ENCODE measurements at regions not wholly inside any gene's neighbourhood (a gene's known extent, or its start where the extent isn't known, plus 50 kb on each side); places are given as distances from the start of the nearest gene placed in this dataset.
"Not testable (repeated sequence)": the region's sequence is repeated elsewhere in the genome, so short reads cannot be mapped to it uniquely, and the experiment has no call there.

DNA sequence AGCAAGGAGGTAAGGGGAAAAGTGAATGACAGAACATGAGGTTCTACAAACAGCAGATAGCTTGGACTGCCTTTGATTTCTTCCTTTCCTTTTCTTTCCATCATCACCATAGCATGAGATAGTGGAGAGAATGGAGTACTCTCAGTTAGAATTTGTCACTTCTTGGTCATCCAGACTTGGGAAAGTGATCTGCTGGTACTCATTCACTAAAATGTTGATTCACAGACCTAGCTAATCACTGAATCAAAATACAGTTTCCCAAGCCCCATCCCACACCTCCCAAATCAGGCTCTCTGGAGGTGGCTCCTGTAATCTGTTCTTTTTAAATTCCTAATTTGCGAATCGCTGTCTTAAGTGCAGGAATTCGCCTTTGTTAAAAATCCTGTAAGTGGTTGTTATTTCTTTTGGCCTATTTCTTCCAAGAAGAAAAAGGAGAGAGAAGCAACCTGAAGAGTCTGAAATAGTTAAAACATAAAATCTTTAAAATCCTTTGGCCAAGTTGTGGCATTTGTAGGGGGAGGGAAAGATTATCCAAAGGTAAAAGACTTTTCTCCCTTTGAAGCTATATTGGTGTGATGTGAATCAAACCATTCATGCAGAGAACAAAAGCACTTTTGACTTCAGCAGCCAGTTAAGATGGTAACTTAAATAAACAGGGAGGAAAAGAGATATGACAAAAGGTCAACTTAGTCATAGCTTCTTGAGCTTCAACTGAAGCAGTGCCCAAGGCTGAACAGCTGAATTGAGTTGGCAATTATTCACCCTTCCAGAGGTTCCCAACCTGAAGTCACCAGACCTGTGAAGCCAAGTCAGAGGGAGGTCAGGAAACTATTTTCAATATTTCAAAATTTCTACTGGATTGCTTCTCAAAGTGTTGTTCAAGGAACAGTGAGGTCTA lies 255.1 kb upstream of the KRR1 start:
- DNase-seq (ENCODE audit: extremely low read depth in 1 of 2, low read depth in 1 of 2): no peak

DNA sequence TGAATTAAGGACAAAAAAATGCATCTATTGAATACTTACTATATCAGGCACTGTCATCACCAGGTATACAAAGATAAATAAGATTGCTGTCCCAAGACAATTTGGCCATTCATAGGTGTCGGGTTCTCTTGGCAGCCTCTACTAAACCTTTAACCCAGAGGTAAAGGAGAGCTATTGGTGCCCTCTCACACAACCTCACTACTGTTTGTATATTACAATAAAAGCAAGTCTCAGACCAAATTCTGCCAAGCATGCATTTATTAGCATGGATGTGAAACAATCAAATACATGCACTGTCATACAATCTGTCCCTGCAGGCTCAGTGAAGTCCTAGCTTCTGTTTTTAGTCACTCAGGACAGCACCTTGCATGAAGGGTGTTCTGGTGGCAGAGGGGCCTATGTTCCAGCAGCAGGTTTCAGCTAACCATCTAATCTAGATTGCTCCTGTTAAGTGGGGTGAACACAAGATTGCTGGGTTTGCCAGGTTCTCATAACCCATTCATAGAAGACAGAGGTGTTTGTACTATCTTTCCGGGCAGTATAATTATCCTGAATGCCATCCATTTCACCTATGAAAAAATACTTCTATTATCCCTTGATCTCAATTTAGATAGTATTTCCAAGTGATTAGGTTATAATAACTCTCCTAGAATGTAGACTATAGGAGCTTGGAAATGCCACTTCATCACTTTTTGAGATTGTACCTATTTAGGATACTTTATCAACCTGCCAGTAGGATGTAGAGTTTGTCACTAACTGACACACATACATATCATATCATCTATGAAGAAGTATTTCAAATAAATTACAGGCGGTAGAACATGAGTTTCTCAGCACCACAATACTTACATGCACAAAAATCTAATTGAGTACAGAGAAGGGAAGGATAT lies 254.0 kb upstream of the KRR1 start:
- DNase-seq (ENCODE audit: extremely low read depth in 1 of 2, low read depth in 1 of 2): no peak

DNA sequence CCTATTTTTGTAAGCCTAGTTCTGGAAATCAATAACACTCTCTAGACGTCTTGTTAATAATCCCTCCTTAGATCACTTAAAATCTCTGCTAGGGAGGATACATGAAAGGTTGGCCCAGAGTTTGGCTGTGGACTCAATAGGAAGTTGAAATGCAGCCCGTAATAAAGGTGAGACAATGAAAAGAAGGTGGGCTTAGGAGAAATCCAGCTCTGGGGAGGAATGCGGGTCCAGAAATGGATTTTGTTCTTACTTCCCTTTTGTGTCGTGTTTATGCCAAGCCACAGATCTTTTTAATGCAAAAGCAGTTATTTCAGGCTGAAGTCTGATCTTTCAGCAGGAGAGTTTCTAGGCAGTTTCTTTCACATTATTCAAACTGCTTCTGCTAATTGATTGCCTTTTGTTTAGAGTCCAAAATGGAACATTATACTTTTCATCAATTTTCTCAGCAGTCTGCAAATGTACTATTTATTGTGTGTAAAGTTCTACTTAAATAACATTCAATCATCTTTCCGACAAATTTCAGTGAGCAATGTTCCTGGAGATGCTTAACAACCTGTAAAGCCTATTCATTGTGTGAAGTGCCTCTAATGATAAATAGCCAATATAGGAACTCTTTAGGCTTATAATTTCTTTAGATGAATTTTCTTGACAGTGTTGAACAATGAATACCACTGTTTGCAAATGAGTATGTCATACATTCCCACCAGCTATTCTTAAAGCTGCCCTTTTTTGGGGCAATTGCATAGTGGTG lies 252.9 kb upstream of the KRR1 start:
- DNase-seq (ENCODE audit: extremely low read depth in 1 of 2, low read depth in 1 of 2): no peak

DNA sequence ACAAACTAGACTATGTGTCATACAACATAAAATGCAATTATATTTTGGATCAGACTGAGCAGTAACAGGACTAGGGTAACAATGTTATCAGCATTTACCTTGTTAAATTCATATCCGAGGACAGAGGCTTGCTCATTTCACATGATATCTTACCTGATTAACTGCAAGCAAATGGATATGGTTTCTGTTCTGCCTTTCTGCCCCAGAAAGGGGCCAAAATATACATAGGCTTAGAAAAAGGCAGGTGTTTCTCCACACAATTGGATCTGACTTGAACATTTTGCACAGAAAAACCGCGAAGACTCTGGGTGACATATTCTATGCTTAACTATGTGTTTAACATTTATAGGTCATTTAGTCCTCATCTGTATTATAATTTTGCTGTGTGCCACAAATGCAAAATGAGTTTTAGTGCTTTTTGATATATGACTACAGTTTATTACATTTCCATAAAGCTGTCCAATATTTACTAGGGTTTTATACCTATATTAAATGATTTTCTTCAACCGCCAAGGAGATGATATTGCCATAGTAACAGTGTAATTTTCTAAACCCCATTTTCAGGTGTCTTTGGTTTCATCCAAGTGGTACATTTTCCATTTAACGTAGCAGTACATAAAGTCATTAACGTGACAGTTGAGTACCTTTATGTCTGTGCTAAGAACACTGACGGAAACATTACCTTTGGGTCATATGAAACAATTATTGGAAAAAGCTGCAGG lies 249.3 kb upstream of the KRR1 start:
- DNase-seq (ENCODE audit: extremely low read depth in 1 of 2, low read depth in 1 of 2): no peak

DNA sequence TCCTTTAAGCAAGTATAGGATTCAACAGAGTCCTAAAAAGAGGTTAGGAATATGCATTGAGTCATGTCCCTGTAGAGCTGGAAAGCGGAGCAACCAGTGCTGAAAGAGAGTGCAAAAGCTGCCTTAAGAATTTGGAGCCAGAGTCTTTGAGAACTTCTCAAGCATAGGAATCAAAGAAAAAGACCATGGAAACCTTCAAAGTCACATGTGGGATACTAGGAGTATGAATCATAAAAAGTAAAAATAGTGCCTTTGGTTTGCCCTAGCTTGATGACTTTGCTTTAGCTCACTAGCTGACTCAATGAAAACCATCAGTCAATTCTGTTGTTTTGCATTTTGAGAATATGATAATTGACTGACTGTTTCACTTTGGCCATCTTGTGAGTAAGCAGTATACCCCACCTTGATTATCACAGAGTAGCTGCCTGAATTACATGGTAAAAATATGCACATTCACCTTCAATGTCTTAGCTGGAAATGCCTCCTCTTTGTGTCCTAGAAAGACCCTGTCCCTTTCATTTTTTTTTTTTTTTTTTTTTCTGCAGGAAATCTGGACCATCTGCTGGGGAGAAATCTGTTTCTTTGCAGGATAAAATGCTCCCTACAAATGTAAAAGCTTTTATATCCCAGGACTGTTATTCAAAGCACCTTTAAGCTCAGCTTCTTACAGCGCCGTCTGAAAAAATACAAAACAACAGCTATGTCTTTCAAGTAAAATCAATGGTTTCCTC lies 248.6 kb upstream of the KRR1 start:
- no peak for DNase-seq (ENCODE audit: extremely low read depth in 1 of 2, low read depth in 1 of 2)

DNA sequence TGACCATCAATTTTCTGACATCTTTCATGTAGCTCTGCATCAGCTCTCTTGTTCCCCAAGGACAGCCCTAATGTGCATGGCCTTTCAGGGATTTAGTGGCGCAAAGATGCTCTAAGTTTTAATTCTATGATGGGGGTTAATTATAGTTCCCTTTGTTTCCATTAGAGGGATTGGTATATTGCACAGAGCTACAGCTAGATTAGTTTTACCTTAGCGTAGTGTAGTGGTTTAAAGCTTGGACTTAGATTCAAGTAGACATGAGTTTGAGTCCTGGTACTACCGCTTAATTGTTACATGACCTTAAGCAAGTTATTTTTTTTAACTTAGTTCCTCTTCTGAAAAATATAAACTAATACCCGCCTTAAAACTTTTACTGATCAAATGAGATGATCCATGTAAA lies 247.8 kb upstream of the KRR1 start:
- no peak for DNase-seq (ENCODE audit: extremely low read depth in 1 of 2, low read depth in 1 of 2)

DNA sequence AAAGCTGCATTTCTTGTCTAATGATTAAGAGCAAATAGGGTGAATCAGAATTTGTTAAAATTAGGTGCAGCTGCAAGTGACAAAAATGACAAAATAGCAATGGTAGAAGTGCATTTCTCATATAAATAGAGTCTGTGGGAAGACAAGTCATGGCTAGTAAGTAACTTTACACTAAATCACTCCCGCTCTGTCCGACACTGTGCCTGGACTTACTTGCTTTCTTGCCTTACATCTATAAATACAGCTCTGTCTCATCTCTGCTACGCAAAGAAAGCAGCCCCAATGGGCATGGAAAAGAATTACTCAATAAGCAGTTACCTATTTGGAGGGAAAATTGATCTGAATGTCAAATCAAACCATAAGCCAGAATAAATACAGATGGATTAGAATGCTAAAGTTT lies 245.4 kb upstream of the KRR1 start:
- DNase-seq (ENCODE audit: extremely low read depth in 1 of 2, low read depth in 1 of 2): no peak

DNA sequence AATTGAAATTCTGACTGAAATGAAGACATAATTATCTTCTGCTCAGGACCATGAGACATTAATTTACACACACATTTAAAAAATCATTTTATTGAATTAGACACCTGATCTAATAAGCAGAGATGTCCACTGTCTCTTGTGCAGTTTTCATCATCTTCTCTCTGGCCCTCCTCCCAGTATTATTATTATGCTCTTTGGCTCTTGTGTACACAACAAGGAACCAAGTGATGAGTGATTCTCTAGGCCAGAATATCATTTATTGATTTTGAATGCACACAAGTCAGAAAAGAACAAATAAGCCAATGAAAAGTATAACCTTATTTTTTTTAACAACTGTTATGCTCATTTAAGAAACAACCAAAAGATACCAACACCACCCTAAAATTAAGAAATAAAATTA lies 244.7 kb upstream of the KRR1 start:
- no peak for DNase-seq (ENCODE audit: extremely low read depth in 1 of 2, low read depth in 1 of 2)

DNA sequence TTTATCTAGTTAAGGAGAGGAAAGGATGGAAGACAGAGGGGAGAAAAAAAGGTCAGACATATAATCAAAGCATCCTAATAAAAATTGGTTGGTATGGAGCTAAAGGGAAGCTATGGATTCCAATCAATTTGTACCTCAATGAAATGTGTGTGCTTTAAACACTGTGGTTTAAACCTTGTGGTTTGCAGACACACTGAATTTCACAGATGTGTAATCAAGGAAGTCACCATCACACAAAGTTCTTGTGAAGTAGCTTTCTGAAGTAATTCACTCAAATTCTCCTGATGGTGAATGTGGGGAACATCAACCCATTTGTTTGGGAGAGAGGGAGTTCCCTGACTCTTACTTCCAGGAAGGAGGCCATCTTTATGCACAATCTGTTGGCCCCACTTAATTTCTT lies 243.3 kb upstream of the KRR1 start:
- DNase-seq (ENCODE audit: extremely low read depth in 1 of 2, low read depth in 1 of 2): no peak

DNA sequence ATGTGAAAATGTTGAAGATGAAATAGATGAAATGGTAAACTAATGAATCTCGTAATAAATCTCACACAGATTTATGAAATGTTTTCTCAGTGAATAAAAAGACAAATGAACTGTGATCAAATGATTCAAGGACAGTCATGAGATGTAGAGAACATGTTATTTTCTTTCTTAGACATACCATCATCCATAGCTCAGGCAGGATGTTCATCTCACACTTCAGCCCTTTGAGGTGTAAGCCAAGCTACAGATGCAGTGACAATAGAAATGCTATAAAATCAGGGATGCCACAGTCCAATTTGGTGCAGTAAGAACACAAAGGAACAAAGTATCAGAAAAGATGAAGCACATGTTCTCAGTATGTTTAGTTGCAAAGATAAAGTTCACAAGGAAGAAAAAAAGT lies 242.7 kb upstream of the KRR1 start:
- DNase-seq (ENCODE audit: extremely low read depth in 1 of 2, low read depth in 1 of 2): no peak

DNA sequence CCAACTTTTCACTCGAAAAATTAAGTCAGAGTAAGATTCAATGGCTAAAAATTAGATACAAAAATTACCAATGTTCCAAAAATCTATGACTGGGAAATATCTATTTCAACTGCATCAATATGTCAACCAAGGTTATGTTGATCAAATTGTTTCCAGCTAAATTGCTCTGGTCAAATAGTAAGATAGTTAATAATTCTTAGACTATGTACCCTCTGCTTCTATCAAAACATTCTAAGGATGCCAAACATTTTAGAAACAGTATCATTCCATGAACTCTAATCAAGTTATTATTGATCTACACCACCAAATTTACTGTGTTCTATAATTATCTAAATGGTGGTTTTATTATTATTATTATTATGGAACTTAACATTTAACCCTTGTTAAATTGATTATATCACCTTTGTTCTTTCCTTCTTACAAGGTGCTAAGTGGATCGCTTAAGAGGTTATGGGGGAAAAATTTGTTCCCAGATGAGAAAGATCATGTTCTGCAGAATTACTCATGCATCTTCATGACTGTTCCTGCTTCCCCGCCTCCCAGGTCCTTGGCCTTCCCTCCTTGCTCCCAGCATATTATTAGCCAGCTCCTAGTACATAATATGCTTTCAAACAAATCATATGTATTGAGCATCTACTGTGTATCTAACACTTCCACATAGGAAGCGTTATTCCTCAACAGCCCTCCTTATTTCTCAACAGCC lies 240.5 kb upstream of the KRR1 start:
- DNase-seq (ENCODE audit: extremely low read depth in 1 of 2, low read depth in 1 of 2): no peak

DNA sequence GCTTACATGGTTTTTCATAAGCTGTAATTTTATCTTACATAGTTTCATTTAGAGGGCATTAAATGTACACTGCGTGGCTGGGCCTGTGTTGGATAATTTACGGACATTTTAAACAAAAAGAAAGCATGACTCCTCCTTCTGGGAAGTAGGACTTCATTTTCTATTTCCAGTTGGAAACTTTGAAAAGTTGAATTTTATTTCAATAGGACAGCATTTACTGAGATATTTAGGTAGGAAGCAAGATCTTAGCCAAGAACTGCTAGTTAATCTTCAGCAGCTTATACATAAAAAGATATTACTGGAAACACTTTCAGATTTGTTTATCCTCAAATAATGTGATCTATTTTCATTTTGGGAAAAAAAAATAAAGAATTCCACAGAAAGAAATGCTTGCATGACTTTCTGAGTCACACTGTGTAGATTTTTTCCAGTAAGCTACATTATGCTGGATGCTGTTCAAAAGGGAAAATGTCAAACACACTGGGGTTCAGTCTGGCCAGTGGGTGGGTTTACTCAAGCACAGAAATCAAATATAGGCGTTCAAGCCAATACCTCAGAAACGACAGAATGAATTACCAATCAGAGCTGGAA lies 239.4 kb upstream of the KRR1 start:
- no peak for DNase-seq (ENCODE audit: extremely low read depth in 1 of 2, low read depth in 1 of 2)

DNA sequence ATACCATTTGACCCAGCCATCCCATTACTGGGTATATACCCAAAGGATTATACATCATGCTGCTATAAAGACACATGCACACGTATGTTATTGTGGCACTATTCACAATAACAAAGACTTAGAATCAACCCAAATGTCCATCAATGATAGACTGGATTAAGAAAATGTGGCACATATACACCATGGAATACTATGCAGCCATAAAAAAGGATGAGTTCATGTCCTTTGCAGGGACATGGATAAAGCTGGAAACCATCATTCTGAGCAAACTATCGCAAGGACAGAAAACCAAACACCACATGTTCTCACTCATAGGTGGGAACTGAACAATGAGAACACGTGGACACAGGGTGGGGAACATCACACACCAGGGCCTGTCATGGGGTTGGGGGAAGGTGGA lies 237.6 kb upstream of the KRR1 start:
- DNase-seq (ENCODE audit: extremely low read depth in 1 of 2, low read depth in 1 of 2): not testable (repeated sequence)

DNA sequence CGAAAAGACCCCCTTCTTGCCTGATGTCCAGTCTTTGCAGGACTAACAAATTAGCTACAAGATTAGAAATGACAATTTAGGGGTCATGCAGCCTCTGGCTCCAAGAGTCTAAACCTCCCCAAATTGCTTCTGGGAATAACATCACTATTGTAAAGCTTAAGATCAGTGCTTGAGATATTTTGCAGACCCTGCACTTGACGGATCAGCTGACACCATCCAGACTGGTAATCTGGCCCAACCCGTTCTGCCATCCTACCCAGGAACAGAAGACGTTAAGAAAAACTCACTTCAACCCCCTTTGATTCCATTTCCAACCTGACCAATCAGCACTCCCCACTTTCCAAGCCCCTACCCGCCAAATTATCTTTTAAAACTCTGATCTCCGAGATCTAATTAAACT lies 236.7 kb upstream of the KRR1 start:
- DNase-seq (ENCODE audit: extremely low read depth in 1 of 2, low read depth in 1 of 2): no peak

DNA sequence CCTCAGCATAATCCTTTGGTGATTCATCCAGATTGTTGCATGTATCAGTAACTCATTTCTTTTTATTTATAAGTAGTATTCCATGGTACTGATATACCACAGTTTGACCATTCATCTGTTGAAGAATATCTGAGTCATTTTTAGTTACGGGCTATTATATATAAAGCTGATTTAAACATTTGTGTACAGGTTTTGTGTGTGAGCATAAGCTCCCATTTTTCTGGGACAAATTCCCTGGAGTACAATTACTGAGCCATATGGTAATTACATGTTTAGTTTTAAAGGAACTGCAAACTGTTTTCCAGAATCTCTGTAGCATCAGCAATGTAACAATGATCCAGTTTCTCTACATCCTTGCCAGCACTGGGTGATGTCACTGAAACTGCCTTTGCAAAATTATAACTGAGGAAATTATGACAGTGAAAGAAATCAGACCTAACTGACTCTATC lies 236.2 kb upstream of the KRR1 start:
- no peak for DNase-seq (ENCODE audit: extremely low read depth in 1 of 2, low read depth in 1 of 2)

DNA sequence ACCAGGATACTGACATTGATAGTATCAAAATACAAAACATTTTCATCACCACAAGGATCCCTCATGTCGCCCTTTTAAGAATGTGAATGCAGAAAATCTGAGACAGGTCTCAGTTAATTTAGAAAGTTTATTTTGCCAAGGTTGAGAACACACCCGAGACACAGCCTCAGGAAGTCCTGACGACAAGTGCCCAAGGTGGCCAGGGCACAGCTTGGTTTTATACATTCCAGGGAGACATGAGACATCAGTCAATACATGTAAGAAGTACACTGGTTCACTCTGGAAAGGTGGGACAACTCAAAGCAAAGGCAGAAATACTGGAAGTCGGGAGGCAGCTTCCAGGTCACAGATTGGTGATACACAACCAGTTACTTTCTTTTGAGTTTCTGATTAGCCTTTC lies 235.2 kb upstream of the KRR1 start:
- no peak for DNase-seq (ENCODE audit: extremely low read depth in 1 of 2, low read depth in 1 of 2)

DNA sequence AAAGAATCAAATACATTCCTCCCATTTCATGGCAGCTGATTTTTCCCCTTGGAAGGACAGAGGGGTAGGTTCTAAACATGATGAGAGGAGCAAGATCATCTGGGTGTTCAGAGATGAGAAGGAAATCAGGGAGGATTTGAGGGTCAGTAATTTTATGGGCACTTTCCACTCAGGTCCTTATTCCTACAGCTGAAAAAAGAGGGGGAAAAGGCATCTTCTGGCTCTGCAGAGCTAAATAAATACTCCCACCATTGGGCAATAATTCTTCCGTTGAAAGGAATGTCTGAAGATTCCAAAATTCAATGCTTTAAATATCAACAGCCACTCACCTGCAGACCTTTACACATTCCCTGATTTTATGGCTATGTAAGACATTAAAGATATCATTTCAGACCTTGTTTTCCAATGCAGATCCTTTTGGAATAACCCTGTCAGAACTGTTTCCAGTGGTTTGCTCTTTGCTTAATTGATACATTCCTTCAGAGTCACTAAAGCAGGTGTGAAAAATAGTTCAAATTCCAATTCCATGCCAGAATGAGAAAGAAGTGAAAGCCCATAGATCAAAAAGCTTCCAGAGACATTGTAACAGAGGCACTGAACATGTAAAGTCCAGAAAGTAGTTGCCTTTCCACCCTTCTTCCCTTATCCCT lies 233.3 kb upstream of the KRR1 start:
- no peak for DNase-seq (ENCODE audit: extremely low read depth in 1 of 2, low read depth in 1 of 2)

DNA sequence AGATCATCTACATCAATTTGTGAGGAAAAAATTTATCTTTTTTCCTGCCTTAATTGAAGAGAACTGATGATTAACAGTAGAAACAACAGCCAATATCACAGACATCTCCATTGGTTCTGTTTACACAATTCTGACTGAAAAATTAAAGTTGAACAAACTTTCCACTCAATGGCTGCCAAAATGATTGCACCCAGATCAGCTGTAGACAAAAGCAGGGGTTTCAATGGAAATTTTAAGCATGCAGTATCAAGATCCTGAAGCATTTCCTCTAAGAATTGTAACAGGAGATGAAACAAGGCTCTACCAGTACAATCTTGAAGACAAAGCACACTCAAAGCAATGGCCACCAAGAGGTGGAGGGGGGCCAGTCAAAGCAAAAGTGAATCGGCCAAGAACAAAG lies 231.6 kb upstream of the KRR1 start:
- DNase-seq (ENCODE audit: extremely low read depth in 1 of 2, low read depth in 1 of 2): no peak
